ENCODE measurements at regions not wholly inside any gene's neighbourhood (a gene's known extent, or its start where the extent isn't known, plus 50 kb on each side); places are given as distances from the start of the nearest gene placed in this dataset.

DNA sequence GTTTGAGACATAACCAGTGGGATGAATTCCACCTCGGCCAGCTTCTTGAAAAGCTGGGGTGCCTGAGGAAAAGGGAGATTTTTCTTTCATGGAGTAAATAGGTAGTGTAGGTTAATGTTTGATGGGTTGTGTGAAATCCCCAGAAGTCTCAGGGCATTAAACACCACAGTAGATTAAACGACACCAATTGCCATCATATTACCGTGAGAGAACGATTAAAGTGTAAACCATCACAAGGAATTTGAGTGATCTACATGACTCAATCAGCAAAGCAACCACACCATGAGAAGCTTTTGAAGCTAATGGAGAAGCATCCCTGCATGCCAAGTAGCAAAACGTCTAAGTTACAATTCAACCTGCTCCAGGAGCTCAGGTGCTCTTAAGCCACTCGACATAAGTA lies 322.5 kb upstream of the GATB start:
- Histone ChIP-seq H3K4me2 (ENCODE audit: low read length) (no peak overlapping the region), H3K4me1 (ENCODE audit: control insufficient read depth in 1 of 2, insufficient read depth in 2 of 2, low read length in 2 of 2) (no peaks in the 10 kb centered on the region), H3K27ac (ENCODE audit: low read depth, low read length) (no peak overlapping the region), H3K79me2 (ENCODE audit: insufficient read depth, low read length) (no peaks in the 10 kb centered on the region), H3K36me3 (ENCODE audit: control insufficient read depth in 1 of 2, insufficient read depth in 2 of 2, low read length in 2 of 2) (no peaks in the 10 kb centered on the region), H3K27me3 (ENCODE audit: insufficient read depth, low read length) (peaks cover 10% of the 10 kb centered on the region; the same call in 1 of the 2 replicates), H3K4me3 (replicated peaks in 1 of 2; ENCODE audit: low read depth in 1 of 2, low read length in 2 of 2) (no peak overlapping the region), H3K9me2 (ENCODE audit: insufficient read depth) (no peaks in the 10 kb centered on the region), H4K20me1 (ENCODE audit: insufficient read depth) (no peaks in the 10 kb centered on the region), H3K9me3 (ENCODE audit: control insufficient read depth in 1 of 2, insufficient read depth in 1 of 2, low read depth in 1 of 2, low read length in 2 of 2) (no peaks in the 10 kb centered on the region), H3K9ac (ENCODE audit: low read length) (no peak overlapping the region), H2AFZ (ENCODE audit: low read depth, low read length, poor library complexity, severe bottlenecking) (no peak overlapping the region)
- DNase-seq (ENCODE audit: low read depth, low spot score) (no peak), ATAC-seq (no peak)
- TF ChIP-seq SIN3A (IDR thresholded peaks at IDR 0.05; ENCODE audit: low read depth) (no peak), TCF7L2 (IDR thresholded peaks at IDR 0.05; ENCODE audit: borderline replicate concordance, extremely low read depth, insufficient read depth, insufficient read length) (no peak), EGR1 (IDR thresholded peaks at IDR 0.05; ENCODE audit: low read depth) (no peak), ZFX (IDR thresholded peaks at IDR 0.05) (no peak), POLR2A (IDR thresholded peaks at IDR 0.05; ENCODE audit: borderline replicate concordance, extremely low read depth, insufficient read depth, insufficient read length) (no peak), ZBTB33 (IDR thresholded peaks at IDR 0.05; ENCODE audit: extremely low read depth, insufficient replicate concordance, low read length) (no peak), RAD21 (IDR thresholded peaks at IDR 0.05; ENCODE audit: low read depth) (no peak), YY1 (IDR thresholded peaks at IDR 0.05; ENCODE audit: extremely low read depth, insufficient replicate concordance, low read depth, low read length) (no peak), CEBPB (IDR thresholded peaks at IDR 0.05; ENCODE audit: low read depth) (no peak), EZH2phosphoT487 (IDR thresholded peaks at IDR 0.05; ENCODE audit: borderline replicate concordance) (no peak), SP1 (IDR thresholded peaks at IDR 0.05; ENCODE audit: low read depth) (no peak)
- TF ChIP-seq, protein P1, sequence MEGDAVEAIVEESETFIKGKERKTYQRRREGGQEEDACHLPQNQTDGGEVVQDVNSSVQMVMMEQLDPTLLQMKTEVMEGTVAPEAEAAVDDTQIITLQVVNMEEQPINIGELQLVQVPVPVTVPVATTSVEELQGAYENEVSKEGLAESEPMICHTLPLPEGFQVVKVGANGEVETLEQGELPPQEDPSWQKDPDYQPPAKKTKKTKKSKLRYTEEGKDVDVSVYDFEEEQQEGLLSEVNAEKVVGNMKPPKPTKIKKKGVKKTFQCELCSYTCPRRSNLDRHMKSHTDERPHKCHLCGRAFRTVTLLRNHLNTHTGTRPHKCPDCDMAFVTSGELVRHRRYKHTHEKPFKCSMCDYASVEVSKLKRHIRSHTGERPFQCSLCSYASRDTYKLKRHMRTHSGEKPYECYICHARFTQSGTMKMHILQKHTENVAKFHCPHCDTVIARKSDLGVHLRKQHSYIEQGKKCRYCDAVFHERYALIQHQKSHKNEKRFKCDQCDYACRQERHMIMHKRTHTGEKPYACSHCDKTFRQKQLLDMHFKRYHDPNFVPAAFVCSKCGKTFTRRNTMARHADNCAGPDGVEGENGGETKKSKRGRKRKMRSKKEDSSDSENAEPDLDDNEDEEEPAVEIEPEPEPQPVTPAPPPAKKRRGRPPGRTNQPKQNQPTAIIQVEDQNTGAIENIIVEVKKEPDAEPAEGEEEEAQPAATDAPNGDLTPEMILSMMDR (IDR thresholded peaks at IDR 0.05 in 2 of 3, conservative IDR thresholded peaks at IDR 0.05 in 1 of 3; ENCODE audit: borderline replicate concordance in 1 of 3, insufficient read depth in 1 of 3, low read depth in 2 of 3, low read length in 2 of 3), result no peak
- CTCF ChIA-PET, result no interaction called here
- intact Hi-C loops (cut with micrococcal nuclease), result no loop called here
- RAD21 ChIA-PET (ENCODE audit: low non-redundant PET in 1 of 2, low total read pairs in 2 of 2, uncharacterized antibody in 2 of 2, unreplicated experiment in 2 of 2), result no interaction called here
- POLR2A ChIA-PET, result no interaction called here
- no TSS peak for BruUV-seq (replicated peaks)
